GM13976 (cell line): ENCODE measurements at regions not wholly inside any gene's neighbourhood (a gene's known extent, or its start where the extent isn't known, plus 50 kb on each side); places are given as distances from the start of the nearest gene placed in this dataset.

Experiments used
- DNase-seq: peaks from one replicate; pipeline ENCODE4 v3.0.0; 2012; ENCODE audit warnings: low spot score
- CTCF ChIP-seq: IDR thresholded peaks from 2 replicates; pipeline ENCODE4 v1.5.1; 2012; ENCODE audit warnings: borderline replicate concordance, mild to moderate bottlenecking; ENCODE audit not compliant: insufficient read depth; ENCODE audit errors: extremely low read depth, missing control alignments, control extremely low read depth
- in situ Hi-C: fragments of 300-500 bp; cut with MboI; formaldehyde crosslinking; loops from one replicate; pipeline ENCODE4 v1.12.0; 2022; ENCODE audit warnings: low sequenced_read_pairs, mixed read lengths, inconsistent platforms; ENCODE audit not compliant: unreplicated experiment

DNA sequence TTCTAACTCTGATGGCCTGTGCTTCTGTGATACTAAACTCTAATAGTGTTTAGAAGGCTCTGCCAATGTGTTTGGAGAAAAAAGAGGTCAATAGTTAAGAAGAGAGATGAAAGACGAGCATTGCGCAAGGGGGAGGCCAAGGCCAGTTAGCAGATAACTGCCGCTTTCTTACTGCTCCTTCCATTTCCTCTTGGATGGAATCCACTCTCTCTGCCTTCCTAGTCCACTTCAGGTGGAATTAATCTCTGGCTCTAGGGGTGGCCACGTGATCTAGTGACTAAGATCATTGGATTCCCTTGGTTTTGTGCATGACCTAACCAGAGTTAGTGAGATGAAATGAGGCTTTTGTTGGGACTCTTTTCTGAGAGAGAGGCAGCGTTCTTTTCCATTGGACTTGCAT is 148.3 kb downstream of the ACTL8 start:
- TF ChIP-seq CTCF = no peak
- no peak for DNase-seq
- in situ Hi-C loops = no loop called here

DNA sequence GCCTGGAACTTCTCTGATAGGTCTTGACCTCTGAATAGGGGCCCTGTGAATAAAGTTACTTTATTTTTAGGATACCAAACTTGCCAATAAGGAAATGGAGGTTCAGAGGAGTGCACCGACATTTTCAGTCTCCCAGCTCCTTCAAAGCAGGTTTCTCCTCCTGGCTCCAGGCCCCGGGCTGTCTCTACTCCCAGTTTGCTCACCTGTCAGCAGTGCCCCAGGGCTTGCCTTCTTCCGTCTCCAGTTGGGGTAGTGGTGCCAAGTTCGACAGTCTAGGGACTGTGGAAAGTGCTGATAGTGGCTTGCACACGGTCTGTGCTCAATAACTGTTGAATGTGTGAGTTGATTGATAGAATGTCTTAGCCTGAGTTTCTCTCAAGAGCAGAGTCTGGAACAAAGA is 149.2 kb downstream of the ACTL8 start:
- in situ Hi-C loops = no loop called here
- no peak for TF ChIP-seq CTCF
- no peak for DNase-seq

DNA sequence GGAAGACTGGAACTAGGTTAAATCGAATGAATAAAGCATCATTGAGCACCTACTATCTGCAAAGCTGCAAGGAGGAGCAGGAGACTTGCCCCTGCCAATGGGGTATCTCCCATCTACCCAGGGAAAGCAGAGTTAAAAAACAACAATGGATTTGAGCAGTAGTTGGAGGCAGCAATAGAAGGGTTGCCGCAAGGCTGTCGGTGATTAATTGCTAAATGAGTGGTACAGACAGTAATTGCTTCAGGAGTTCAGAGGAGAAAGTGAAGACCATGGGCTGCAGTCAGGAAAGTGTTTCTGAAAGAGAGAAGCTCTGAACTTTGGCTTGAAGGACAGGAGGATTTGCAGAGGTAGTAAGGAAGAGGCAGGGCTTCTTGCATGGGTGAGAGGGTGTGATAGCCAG is 152.9 kb downstream of the ACTL8 start:
- in situ Hi-C loops = no loop called here
- TF ChIP-seq CTCF = no peak
- no peak for DNase-seq

- no peak for DNase-seq
- in situ Hi-C loops = no loop called here
- TF ChIP-seq CTCF = no peak
These were observed 153.8 kb downstream of the ACTL8 start for GRCh38 chr1:17908945-17909344.

DNA sequence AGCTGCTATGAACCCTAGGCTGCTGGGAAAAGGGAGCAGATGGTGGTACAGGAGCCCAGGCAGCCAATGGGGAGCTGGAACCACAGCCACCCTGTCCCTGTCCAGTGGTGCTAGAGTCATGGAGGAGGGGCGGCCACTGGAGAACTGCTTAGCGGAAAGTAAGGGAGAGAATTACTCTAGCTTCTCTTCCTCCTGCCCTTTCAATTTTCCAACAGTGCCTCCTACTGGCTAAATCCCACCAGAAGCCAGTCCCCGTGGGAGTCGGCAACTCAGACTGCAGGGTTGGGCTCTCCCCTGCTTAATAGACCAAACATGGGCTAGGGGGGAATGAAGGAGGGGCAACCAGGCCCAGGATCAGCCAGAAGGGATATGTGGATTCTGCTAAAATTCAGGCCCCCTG is 154.5 kb downstream of the ACTL8 start:
- DNase-seq = no peak
- TF ChIP-seq CTCF = peak; percentile 3
- in situ Hi-C loops = no loop called here

- TF ChIP-seq CTCF = no peak
- no peak for DNase-seq
- in situ Hi-C loops = no loop called here
These were observed 156.7 kb downstream of the ACTL8 start for GRCh38 chr1:17911791-17912190.

DNA sequence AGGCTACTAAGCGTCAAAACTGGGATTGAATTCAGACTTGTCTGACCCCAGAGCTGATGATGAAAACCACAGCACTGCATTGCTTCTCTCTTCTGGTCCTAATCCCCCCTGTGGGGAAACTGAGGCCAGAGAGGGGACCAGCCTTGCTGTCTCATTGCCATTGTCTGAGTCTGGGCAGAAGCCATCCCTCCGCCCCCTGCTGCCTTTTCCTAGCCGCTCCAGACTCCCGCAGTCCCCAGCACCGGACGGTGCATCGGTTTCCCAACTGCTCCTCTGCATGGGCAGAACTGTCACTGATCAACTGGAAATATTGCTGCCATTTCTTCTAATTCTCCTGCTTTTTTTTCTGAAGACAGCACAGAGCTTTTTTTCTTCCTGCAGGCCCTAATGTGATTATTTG is 157.4 kb downstream of the ACTL8 start:
- no peak for TF ChIP-seq CTCF
- DNase-seq = no peak
- in situ Hi-C loops = no loop called here
